NCI-H2227 (cell line): ENCODE measurements at regions not wholly inside any gene's neighbourhood (a gene's known extent, or its start where the extent isn't known, plus 50 kb on each side); places are given as distances from the start of the nearest gene placed in this dataset.

Source experiments
- DNase-seq: peaks from one replicate; lab custom pipeline; 2025; ENCODE audit not compliant: unreplicated experiment; lab: John Stamatoyannopoulos, UW

DNA sequence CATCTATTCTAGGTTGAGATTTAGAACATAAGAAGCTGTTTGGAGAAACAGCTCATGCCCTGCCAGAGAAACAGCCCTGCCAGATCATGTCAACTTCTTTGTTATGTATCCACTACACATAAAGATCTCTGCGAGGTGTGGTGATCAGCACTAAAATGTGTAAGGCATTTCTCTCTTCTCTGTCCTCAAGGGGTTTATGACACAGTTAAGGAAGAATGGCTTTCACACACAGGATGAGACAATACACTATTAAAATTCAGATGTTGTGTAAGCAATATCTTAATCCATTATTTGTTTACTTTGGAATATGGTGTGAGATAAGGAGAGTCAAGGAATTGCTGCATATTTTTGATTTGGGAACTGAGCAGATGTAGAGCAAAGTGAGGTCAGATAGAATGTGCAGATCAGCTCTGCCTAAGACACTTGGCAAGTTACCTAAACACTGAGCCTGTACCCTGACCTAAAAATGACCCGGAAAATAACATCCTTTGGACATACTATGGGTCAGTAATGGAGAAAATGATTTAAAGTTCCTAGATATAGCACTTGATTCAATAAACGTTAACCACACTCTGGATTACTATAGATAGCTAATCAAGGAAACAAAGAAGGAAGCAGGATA is 434.7 kb upstream of the PDZRN3 start:
- DNase-seq = no peak

DNA sequence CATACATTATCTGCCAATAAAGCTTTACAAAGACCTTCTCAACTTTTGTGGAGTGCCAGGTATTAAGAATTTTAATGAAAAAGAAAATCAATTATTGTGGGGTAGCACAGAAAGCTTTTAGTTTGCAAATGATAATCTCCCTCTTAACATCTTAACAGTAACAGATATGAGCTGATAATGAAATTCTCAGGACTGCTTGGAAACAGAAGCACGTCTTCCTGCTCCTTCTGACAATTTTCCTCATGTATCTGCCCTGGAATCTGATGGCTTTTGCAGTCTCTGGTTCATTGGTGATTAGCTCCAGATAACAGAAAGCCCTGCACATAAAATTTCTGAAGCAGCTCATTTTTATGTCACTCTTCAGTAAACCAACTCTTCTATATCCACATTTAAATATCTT is 432.4 kb upstream of the PDZRN3 start:
- no peak for DNase-seq

DNA sequence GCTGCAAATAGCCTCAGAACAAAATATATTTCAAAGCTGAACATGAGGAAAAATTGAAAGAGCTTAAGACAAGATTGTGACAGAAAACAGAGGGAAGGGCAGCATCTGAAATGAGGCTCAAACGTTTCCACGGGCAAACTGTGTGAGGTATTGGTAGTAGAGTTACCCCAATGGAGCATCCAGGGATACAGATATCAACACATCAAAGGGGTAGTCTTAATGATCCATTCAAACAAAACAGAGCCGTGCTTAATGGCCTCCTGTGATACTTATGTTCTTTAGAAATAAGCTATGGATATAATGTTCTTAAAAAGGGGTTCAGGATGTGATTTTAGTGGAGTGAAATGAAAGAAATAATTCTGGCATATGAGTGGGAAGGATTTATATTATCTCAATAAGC is 430.3 kb upstream of the PDZRN3 start:
- DNase-seq = no peak

DNA sequence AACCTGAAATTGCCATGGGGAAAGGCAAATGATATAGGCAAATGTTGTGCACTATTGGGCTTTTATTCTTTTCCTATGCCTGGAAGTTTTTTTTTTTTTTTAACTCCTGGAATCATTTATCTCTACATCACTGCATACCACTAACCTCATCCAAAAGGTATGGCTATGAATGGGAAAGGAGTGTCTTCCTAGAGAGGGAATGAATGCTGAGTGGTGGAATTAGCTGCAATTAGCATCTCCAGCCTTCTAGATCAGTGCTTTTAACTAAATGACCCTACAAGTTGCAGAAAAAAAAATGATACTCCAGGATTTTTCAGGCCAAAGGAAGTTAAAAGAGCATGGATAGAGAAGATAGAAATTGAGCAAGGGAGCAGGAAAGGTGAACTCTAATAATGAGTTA is 429.8 kb upstream of the PDZRN3 start:
- peak; percentile 74 for DNase-seq

DNA sequence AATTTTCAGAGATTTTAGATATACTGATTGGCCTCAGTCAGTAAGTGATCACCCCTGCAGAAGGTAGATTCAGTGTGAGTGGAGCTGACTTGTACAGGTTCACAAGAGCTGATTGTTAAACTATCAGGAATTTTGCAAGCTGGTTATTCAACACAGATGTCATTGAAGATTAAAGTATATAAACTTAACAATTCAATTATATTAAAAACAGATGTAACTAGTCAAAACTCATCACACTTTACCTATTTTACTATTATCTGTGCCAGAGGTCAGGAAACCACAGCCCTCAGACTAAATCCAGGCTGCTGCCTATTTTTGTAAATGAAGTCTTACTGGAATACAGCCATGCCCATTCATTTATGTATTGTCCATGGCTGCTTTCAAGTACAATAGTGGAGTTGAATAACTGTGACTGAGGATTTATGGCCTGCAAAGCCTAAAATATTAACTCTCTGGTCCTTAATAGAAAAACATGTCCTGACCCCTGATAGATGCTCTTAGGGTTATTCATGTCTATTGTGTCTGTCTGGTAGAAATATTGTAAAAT is 429.3 kb upstream of the PDZRN3 start:
- DNase-seq = no peak

DNA sequence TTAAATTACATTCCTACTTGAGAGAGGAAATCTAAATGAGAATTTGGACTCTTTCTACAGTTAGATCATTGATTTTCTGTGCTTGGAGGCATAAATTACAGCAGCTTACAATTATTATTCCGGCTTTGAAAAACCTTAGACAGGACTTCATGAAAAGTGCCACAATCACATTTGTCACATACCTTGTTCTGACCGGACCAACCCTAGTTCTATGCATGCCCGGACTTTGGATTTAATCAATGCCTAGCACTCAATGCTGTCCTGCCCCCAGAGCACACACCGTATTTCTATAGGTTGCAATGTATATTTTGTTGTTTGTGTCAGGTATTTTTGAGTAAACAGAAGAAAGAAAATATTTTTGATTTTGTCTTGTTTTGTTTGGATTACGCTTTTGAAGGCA is 424.7 kb upstream of the PDZRN3 start:
- no peak for DNase-seq

DNA sequence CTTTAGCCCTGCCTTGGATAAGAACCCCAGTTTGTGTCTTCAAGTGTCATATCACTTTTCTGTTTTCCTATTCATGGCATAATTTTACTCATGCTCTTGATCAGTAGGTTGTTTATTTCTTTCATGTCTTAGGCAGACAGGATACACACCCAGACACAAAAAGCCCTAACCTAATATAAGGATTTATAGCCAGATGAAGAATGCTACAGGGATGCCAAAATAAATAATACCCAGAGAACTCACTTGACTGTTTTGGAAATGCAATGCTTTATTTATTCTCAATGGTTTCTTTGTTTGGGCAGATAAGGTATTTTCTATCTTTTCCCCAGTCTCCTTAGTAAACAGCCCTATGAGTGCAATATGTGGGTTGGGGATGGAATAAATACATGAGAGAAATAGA is 424.0 kb upstream of the PDZRN3 start:
- DNase-seq = no peak

DNA sequence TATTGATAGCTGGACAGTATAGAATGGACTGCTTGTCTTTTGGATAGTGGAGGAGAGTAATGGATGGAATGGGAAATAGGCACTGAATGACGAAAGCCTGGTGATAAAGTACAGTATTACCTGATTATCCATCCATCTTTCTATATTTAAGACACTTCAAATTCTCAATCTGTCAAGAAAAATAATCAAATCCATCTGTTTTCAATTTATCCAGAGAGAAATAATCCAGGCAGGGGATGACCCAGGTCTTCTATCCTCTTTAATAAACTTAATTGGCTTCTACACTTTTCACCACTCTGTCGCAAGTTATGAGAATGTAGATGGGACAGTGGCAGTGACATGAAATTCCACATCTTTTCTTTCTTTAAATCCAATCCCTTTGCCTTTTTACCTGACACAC is 420.3 kb upstream of the PDZRN3 start:
- DNase-seq = no peak

DNA sequence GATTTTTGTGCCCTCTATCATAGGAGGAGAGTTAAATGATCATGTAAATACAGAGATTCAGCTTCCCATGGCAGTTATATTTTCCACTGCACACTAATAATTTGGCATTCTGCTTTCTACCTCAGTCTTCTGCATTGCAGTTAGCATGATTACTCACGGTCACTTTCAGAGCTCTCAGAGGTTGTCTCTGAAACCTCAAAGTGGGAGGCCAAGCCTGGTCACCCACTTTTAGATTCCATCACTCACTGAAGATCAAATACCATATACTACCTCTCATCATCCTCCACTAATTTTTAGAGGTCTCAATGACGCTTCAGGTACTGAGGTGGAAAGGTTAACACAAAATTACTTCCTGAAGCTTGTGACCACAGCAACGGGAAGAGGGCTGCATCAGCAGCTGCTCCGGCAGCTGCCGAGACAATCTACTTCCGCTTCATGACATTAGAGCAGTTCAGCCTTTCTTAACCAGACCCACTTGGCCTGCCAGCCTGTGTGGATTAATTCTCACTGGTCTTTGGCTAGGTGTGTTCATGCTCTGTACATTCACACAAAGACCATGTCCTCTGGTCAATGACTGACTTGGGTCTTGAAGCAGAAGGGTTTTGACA is 416.4 kb upstream of the PDZRN3 start:
- DNase-seq = peak; percentile 14

DNA sequence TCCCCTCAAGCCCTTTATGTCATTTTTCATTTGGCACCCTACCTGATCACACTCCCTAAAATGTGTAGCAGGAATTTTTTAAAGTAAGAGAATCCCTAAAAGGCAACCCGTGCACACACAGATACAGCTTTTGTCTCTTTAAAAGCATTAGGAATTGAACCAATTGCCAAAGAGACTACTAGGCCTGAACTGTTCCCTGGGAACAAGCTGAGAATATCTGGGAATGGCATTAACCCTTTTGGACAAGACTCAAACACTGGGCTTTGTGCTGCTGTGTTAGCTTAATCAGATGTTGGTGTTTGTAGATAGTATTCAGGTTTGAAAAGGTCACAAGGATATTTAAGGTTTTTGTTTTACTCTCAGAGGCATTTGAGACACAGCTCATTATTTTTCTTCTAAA is 414.4 kb upstream of the PDZRN3 start:
- no peak for DNase-seq

DNA sequence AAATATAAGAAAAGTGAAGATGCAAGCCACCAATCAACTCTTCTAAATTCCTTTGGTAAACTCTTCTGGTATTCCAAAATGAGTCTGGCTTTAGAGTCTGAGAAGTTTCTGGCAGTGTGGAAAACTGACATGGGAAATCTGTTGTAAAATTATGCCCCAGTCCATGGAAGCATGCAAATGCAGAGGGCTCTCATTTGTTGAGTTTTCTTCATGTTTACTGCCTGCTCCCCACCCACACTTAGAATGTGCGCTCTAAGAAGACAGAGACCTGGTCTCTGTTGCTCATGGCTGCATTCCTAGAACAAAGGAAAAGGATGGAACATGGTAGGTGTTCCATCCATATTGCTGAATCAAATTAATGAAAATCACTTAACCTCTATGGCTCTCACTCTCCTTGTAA is 411.8 kb upstream of the PDZRN3 start:
- DNase-seq = no peak

DNA sequence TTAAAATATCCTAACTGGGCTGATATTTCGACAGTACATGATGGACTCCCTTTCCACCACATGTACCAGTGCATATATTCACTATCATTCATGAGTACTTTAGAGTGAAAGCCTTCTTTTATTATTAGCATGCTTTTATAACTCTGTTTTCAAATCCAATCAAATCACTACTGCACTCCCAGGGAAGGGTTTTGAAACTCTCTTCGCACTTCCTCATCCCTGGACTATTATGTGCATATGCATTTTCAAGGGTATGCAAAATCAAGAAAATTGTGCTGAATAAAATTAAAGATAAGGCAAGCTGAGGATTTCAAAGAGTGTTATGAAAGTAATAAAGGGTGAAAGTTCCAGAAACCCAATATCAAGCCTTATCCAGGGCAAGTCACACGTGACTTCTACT is 411.4 kb upstream of the PDZRN3 start:
- no peak for DNase-seq

DNA sequence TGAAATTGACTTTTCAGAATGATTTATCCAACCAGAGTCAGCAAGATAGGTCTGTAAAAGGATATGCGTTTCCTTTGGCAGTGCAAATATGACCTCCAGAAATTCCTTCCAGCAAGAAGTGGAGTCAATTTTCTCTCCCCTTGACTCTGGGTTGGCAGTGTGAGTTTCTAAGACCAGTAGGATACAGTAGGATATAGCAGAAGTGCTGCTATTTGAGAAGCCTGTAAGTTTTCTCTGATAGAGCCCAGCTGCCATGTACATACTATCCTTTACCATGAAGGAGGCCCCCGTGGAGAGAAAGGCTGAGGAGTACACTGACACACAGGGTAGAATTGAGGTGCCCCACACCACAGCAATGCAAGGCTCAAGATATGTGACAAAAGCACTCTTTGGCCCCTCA is 409.1 kb upstream of the PDZRN3 start:
- DNase-seq = no peak

DNA sequence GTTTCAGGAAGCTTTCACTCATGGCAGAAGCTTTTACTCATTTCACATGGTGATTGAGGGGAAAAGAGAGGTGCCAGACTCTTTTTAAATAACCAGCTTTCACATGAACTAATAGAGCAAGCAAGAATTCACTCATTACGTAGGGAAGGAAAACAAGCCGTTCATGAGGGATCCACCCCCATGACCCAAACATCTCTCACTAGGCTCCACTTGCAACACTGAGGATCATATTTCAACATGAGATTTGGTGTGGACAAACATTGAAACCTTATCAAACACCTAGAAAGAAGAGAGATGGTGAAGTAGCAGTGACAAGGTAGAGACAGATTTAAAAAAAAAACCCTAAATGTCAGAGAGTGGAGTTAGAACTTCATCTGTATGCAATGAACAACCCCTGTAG is 408.6 kb upstream of the PDZRN3 start:
- no peak for DNase-seq

DNA sequence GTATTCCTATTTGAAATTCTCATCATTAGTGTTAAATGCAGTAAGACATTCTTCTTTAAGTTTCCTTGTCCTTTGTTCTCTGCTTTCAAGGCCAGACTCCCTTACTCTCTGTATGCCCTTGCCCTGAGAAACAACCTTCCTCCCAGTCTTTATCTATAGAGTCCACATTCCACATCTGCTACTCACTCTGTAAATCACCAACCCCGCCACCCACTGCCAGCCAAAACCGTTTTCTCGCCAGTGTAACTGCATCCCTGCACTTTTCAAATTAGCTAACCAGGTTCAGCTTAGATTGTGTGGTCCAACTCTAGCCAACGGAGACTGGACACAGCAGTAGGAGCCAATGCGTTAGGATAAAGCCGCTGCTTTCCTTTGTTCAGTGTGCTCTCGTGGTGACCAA is 402.4 kb upstream of the PDZRN3 start:
- no peak for DNase-seq

DNA sequence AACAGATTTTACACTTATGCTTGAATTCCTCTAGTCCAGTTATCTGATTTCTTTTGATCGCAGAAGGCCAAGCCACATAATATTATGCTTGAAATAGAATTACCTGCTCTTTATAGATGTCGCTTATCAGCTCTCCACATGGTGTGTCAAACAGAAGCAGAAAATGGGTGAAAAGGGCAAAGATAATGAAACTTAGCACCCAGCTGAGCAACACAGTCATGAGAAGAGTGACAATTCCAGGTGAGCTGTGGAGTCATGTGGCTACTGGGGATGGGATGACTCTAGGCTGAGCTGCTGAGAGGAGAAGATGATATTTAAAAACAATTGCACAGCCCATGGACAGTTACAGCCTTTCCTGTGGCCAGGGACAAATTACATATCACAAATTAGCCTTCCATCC is 398.7 kb upstream of the PDZRN3 start:
- DNase-seq = peak; percentile 10

DNA sequence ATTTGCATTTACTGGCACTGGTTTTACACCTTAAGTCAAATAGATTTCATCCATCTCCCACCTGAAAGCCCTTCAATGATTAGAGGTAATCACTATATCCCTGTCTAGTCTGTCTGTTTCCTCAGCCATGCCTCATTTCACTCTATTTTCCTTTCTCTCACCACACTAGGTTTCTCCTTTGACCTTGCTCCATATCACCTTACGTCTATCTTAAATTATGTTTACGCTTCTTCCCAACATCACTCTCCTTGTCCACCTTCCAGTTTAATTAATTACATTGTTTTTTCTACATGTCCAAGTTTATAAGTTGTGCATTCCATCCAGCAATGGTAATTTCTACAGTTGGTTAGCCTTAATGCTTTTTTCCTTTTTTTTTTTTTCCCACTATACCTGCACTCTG is 396.7 kb upstream of the PDZRN3 start:
- no peak for DNase-seq

DNA sequence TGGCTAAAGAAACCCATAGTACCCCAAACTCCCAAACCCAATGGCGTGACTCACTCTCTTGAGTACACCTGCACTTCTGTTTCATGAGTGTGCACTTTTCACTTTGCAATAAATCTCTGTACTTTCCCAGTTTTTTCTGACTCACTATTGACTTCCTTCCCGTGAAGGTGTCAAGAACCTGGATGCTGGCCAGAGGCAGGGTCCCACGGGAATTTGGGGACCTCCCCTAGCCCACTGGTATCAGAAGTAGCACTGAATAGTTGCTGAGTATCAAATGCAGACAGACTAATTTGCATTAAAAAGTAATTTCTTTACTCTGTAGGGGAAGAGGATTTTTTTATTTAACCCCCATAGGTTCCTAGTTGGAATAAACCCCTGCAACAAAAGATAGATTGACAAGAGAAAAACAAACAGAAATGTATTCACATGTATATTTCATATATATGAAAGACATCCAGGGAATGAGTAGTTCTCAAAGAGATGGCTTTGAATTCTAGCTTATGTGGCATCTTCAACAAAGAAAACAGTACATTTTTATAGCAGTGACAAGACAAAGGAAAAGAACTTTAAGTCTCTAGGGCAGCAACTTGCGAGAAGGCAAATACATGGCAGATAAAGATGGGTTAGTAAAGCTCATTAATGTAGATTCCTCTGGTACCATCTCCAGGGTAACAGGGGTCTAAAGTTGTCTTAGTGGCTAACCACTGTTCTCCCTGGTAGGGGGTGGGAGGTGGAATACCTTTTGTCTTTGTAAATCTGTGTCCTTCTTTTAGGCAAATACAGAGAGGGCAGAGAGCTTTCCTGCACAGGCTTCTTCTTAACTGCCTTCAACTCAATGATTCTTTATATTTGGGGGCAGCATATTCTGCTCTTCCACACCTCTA is 385.5 kb upstream of the PDZRN3 start:
- no peak for DNase-seq

DNA sequence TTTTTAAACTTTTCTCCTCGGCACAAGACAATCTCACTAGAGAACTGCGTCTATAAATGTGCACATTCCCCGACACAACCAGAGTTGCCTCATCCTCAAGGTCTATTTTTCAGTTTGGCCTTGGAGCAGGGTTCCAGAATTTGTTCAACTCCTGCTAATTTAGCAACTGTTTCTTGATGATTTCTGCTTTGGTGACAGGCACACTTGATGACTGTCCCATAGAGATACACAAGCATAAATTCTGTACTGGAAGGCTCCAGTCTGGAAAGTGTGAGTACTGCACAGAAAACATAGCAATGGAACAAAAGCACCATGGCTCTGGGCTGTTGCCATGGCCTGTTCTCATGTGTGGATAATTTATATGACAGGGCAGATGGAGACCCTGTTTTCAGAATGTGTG is 379.6 kb upstream of the PDZRN3 start:
- no peak for DNase-seq

DNA sequence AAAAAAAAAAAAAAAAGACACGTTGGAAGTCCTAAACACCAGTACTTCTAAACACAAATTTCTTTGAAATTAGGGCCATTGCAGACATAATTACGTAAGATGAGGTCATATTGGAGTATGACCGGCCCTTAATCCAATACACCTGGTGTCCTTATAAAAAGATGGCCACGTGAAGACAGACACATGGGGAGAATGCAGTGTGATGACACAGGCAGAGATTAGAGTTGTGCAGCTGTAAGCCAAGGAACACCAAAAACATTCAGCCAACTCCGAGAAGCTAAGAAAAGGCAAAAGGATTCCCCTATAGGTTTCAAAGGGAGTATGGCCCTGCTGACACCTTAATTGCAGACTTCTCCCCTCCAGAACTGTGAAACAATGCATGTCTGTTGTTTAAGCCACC is 379.0 kb upstream of the PDZRN3 start:
- DNase-seq = peak; percentile 8

DNA sequence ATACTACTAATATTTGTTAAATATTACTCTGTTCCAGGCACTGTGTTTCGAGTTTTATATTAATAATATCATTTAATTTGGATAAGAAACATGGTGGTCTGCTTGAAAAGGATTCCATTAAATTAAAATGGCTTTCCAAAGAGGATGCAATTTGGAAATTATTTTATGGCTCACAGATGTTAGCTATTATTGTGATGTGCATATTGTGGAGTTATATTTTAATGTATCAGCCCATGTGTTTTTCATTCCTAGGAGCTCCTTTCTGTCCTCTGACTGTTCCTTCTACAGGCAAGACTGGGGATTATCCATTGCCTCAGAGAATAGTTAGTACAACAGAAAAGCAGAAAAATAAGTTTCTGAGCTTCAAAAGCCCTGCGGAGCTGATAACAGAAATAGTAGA is 376.7 kb upstream of the PDZRN3 start:
- no peak for DNase-seq

DNA sequence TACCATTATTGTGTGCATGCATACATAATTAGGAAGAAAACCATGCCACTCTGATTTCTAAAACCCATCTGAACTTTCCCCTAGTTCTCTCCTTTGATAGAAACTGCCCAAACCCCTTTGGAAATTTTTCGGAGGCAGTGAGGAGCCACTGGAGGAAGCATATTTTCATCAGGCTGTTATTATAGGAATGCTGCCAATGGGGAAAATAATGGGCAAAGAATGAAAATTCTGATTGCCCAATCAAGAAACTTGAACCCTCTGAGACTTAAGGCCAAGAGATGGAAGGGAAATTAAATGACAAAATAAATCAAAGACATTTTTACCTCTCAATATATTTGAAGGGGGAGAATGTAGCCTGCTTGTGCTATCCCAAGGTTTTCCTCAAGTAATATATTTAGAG is 376.0 kb upstream of the PDZRN3 start:
- DNase-seq = no peak
